ENCODE measurements at regions not wholly inside any gene's neighbourhood (a gene's known extent, or its start where the extent isn't known, plus 50 kb on each side); places are given as distances from the start of the nearest gene placed in this dataset.
A peak's percentile ranks its signal among the peaks of the same experiment; 100 is the strongest.

DNA sequence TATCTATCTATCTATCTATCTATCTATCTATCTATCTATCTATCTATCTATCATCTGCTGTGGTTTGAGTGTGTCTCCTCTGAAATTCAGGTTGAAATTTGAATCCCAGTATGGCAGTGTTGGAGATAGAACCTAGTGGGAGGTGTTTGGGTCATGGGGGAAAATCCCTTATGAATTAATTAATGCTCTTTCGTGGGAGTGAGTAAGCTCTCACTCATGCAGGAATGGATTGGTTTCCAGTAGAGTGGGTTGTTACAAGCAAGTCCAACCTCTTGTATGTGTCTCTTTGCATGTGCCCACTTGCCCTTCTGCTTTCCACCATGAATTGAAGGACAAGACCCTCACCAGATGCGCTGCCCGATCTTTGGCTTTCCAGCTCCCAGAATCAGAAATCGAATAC lies 113.0 kb downstream of the ANXA1 start:
- H3K36me3 ChIP-seq (ENCODE audit: control insufficient read depth, insufficient read depth, low read length) = no peaks in the 10 kb centered on the region
- H3K4me3 ChIP-seq (ENCODE audit: low read depth, low read length) = no peak overlapping the region
- TF ChIP-seq CTCF (IDR thresholded peaks at IDR 0.05; ENCODE audit: insufficient read depth in 1 of 2, low read depth in 1 of 2, low read length in 1 of 2, severe bottlenecking in 1 of 2, unreplicated experiment in 1 of 2) = no peak
- H3K9me3 Mint-ChIP-seq (ENCODE audit: unreplicated experiment) = no peaks in the 10 kb centered on the region
- intact Hi-C loops (cut with micrococcal nuclease; ENCODE audit: unreplicated experiment) = no loop called here
- H3K9me3 ChIP-seq = no peaks in the 10 kb centered on the region
- H3K4me1 Mint-ChIP-seq (ENCODE audit: low read depth, unreplicated experiment) = no peaks in the 10 kb centered on the region
- DNase-seq = no peak
- ChIA-PET POLR2A (no interaction called here), CTCF (no interaction called here)
- no peak overlapping the region for H3K27ac Mint-ChIP-seq (ENCODE audit: unreplicated experiment)
- no peaks in the 10 kb centered on the region for H3K4me1 ChIP-seq
- H3K4me3 Mint-ChIP-seq (ENCODE audit: unreplicated experiment) = no peak overlapping the region
- H3K27me3 ChIP-seq (replicated peaks; ENCODE audit: control insufficient read depth, insufficient read depth, low read length) = no peaks in the 10 kb centered on the region
- no TSS peak for BruUV-seq (replicated peaks)
- H3K36me3 Mint-ChIP-seq (ENCODE audit: insufficient read depth, unreplicated experiment) = no peaks in the 10 kb centered on the region
- no peaks in the 10 kb centered on the region for H3K27me3 Mint-ChIP-seq (ENCODE audit: insufficient read depth, unreplicated experiment)

DNA sequence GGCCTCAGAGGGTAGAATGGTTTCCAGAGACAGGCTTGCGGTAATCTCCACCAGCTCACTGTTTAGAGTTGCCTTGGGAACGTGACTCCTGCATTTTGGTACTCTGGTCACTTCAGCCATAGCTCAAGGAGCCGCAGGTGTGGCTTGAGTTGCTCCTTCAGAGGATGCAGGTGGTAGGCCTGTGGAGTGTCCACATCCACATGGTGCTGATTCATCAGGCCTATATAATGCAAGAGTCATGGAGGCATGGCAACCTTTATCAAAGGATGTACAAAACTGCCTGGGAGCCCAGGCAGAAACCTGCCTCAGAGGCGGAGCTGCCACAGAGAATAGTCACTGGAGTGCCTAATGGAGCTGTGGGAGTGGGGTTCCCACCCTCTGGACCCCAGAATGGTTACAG lies 114.2 kb downstream of the ANXA1 start:
- intact Hi-C loops (cut with micrococcal nuclease; ENCODE audit: unreplicated experiment) = no loop called here
- DNase-seq = no peak

DNA sequence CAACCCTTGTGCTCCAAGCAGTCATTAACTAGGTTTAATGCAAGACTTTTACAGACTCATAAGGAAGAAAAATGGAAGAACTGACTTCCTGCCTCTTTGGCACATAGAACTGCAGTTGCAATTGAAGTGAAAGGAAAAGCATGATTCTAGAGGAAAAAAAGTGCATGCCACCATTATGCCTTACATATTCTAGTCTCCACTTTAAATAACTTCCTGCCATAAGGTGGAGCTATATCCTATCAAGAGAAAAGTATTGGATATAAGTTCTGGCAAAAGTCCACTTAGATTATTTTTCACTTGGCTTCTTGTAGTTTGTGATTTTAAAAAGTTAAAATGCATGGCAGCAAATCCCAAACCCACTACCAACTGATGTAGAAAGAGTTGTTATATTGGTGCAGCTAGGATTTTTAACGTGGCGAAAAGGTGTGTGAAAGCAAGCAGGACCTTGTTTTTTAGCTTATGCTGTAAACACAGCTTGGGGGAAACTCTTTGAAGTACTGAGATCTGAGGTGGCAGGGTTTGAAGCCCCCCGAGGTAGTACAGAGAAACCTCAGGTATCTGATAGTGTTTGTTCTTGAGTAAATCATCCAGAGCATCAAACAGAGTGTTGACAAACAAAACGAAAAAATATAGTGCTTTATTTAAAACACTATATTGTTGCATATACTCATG lies 117.9 kb downstream of the ANXA1 start:
- H3K27me3 Mint-ChIP-seq (ENCODE audit: insufficient read depth, unreplicated experiment) = no peaks in the 10 kb centered on the region
- H3K4me3 Mint-ChIP-seq (ENCODE audit: unreplicated experiment) = no peak overlapping the region
- intact Hi-C loops (cut with micrococcal nuclease; ENCODE audit: unreplicated experiment) = loop anchor here (1.0 kb wide), 1 partner anchor 297 kb away; no protein-coding TSS in a partner anchor
- H3K27me3 ChIP-seq (replicated peaks; ENCODE audit: control insufficient read depth, insufficient read depth, low read length) = no peaks in the 10 kb centered on the region
- ChIA-PET CTCF (interaction anchor here (1.5 kb wide), 1 partner anchor 297 kb away, joined by 6 read pairs; no protein-coding TSS in a partner anchor), POLR2A (no interaction called here)
- peak in 1 of 2 experiments; percentile 19 for TF ChIP-seq CTCF (IDR thresholded peaks at IDR 0.05; ENCODE audit: insufficient read depth in 1 of 2, low read depth in 1 of 2, low read length in 1 of 2, severe bottlenecking in 1 of 2, unreplicated experiment in 1 of 2)
- DNase-seq = peak in 1 of 2 experiments; percentile 0
- peaks cover 7% of the 10 kb centered on the region for H3K4me1 Mint-ChIP-seq (ENCODE audit: low read depth, unreplicated experiment)
- H3K4me3 ChIP-seq (ENCODE audit: low read depth, low read length) = no peak overlapping the region
- BruUV-seq (replicated peaks) = no TSS peak
- no peaks in the 10 kb centered on the region for H3K4me1 ChIP-seq
- no peaks in the 10 kb centered on the region for H3K36me3 Mint-ChIP-seq (ENCODE audit: insufficient read depth, unreplicated experiment)
- no peaks in the 10 kb centered on the region for H3K36me3 ChIP-seq (ENCODE audit: control insufficient read depth, insufficient read depth, low read length)
- H3K27ac Mint-ChIP-seq (ENCODE audit: unreplicated experiment) = no peak overlapping the region
- H3K9me3 Mint-ChIP-seq (ENCODE audit: unreplicated experiment) = no peaks in the 10 kb centered on the region
- no peaks in the 10 kb centered on the region for H3K9me3 ChIP-seq

More for the DNA sequence above, 114.2 kb downstream of the ANXA1 start:
- BruUV-seq (replicated peaks) = no TSS peak
- Histone ChIP-seq H3K4me1 (no peaks in the 10 kb centered on the region), H3K36me3 (ENCODE audit: control insufficient read depth, insufficient read depth, low read length) (no peaks in the 10 kb centered on the region), H3K9me3 (no peaks in the 10 kb centered on the region), H3K4me3 (ENCODE audit: low read depth, low read length) (no peak overlapping the region), H3K27me3 (replicated peaks; ENCODE audit: control insufficient read depth, insufficient read depth, low read length) (no peaks in the 10 kb centered on the region)
- H3K9me3 Mint-ChIP-seq (ENCODE audit: unreplicated experiment) = no peaks in the 10 kb centered on the region
- peaks cover under 1% of the 10 kb centered on the region for H3K4me1 Mint-ChIP-seq (ENCODE audit: low read depth, unreplicated experiment)
- ChIA-PET POLR2A (no interaction called here), CTCF (no interaction called here)
- H3K4me3 Mint-ChIP-seq (ENCODE audit: unreplicated experiment) = no peak overlapping the region
- H3K36me3 Mint-ChIP-seq (ENCODE audit: insufficient read depth, unreplicated experiment) = no peaks in the 10 kb centered on the region
- TF ChIP-seq CTCF (IDR thresholded peaks at IDR 0.05; ENCODE audit: insufficient read depth in 1 of 2, low read depth in 1 of 2, low read length in 1 of 2, severe bottlenecking in 1 of 2, unreplicated experiment in 1 of 2) = no peak
- no peak overlapping the region for H3K27ac Mint-ChIP-seq (ENCODE audit: unreplicated experiment)
- no peaks in the 10 kb centered on the region for H3K27me3 Mint-ChIP-seq (ENCODE audit: insufficient read depth, unreplicated experiment)

All from Caco-2 (cell line).